Liver (tissue), 8 donors: ENCODE measurements at regions not wholly inside any gene's neighbourhood (a gene's known extent, or its start where the extent isn't known, plus 50 kb on each side); places are given as distances from the start of the nearest gene placed in this dataset.

Experiments used
- DNase-seq: peaks from one replicate; pipeline ENCODE4 v3.0.0-alpha.2; 2017; ENCODE audit warnings: low spot score
- H3K27ac ChIP-seq, 2 donors: one replicate each; pipeline ENCODE4 v1.7.0; 2013; ENCODE audit warnings: inconsistent platforms in 2 of 2, low read length in 2 of 2, control low read depth in 1 of 2, low read depth in 1 of 2, mild to moderate bottlenecking in 1 of 2
- H3K27me3 ChIP-seq, 4 donors: one replicate each; pipeline versions ENCODE4 v1.6.1 to v1.7.0; 2013; ENCODE audit warnings: low read length in 3 of 4, inconsistent platforms in 1 of 4, mild to moderate bottlenecking in 1 of 4, moderate library complexity in 1 of 4; ENCODE audit not compliant: control insufficient read depth in 4 of 4, insufficient read depth in 4 of 4
- H3K36me3 ChIP-seq, 4 donors: one replicate each; pipeline versions ENCODE4 v1.6.1 to v1.7.0; 2013; ENCODE audit warnings: low read length in 3 of 4, mild to moderate bottlenecking in 3 of 4, low read depth in 1 of 4, moderate library complexity in 1 of 4; ENCODE audit not compliant: control insufficient read depth in 4 of 4, insufficient read depth in 3 of 4
- H3K4me1 ChIP-seq, 4 donors: one replicate each; pipeline versions ENCODE4 v1.6.1 to v1.7.0; 2013; ENCODE audit warnings: low read length in 3 of 4, mild to moderate bottlenecking in 3 of 4, moderate library complexity in 1 of 4; ENCODE audit not compliant: control insufficient read depth in 4 of 4, insufficient read depth in 4 of 4
- H3K4me3 ChIP-seq, 3 donors: one replicate each; pipeline versions ENCODE4 v1.6.1 to v1.7.0; 2013; ENCODE audit warnings: low read length in 3 of 3, control low read depth in 1 of 3, low read depth in 1 of 3, mild to moderate bottlenecking in 1 of 3
- H3K9ac ChIP-seq, 2 donors: one replicate each; pipeline ENCODE4 v1.7.0; 2013; ENCODE audit warnings: low read length in 2 of 2, mild to moderate bottlenecking in 2 of 2, moderate library complexity in 2 of 2, control low read depth in 1 of 2, low read depth in 1 of 2
- H3K9me3 ChIP-seq, 4 donors: one replicate each; pipeline versions ENCODE4 v1.6.1 to v1.7.0; 2013; ENCODE audit warnings: low read length in 3 of 4; ENCODE audit not compliant: control insufficient read depth in 4 of 4
- ATF3 ChIP-seq: IDR thresholded peaks from 2 replicates; pipeline ENCODE4 v1.6.1; 2016; ENCODE audit warnings: antibody characterized with exemption
- CTCF ChIP-seq: fragments of 150-350 bp; IDR thresholded peaks from 2 replicates; pipeline ENCODE4 v1.5.1; 2017; ENCODE audit warnings: improper control_type of control experiment, low read depth, low read length; ENCODE audit not compliant: missing input control
- EGR1 ChIP-seq, 2 donors: IDR thresholded peaks; 2 replicates each; pipeline ENCODE4 v1.6.1; 2016 to 2018; ENCODE audit warnings: antibody characterized with exemption in 2 of 2, low read depth in 2 of 2
- FOXA1 ChIP-seq: IDR thresholded peaks from 2 replicates; pipeline ENCODE4 v1.6.1; 2016; ENCODE audit warnings: antibody characterized with exemption
- FOXA2 ChIP-seq: IDR thresholded peaks from 2 replicates; pipeline ENCODE4 v1.6.1; 2016; ENCODE audit warnings: antibody characterized with exemption
- HNF4A ChIP-seq, 2 donors: conservative IDR thresholded peaks; 2 replicates each; pipeline ENCODE4 v1.6.1; 2016; ENCODE audit warnings: antibody characterized with exemption in 2 of 2, mild to moderate bottlenecking in 2 of 2
- MAX ChIP-seq: IDR thresholded peaks from 2 replicates; pipeline ENCODE4 v1.6.1; 2016; ENCODE audit warnings: antibody characterized with exemption
- RAD21 ChIP-seq, 2 donors: IDR thresholded peaks; 2 replicates each; pipeline ENCODE4 v1.6.1; 2016; ENCODE audit warnings: antibody characterized with exemption in 2 of 2, mild to moderate bottlenecking in 2 of 2
- RXRA ChIP-seq, 2 donors: IDR thresholded peaks; 2 replicates each; pipeline ENCODE4 v1.6.1; 2017 to 2018; ENCODE audit warnings: antibody characterized with exemption in 2 of 2, mild to moderate bottlenecking in 1 of 2
- SP1 ChIP-seq: IDR thresholded peaks from 2 replicates; pipeline ENCODE4 v1.6.1; 2018; ENCODE audit warnings: antibody characterized with exemption, mild to moderate bottlenecking
- TAF1 ChIP-seq: conservative IDR thresholded peaks from 2 replicates; pipeline ENCODE4 v1.6.1; 2016; ENCODE audit warnings: antibody characterized with exemption, mild to moderate bottlenecking
- WGBS: extraction: QIAGEN DNeasy Blood & Tissue Kit; methylation state at CpG from one replicate; pipeline ENCODE4 v1.1.7; 2013; 5-methylcytosine and 5-hydroxymethylcytosine counted together
- TF ChIP-seq, protein P1 (sequence below): IDR thresholded peaks from 2 replicates; pipeline ENCODE4 v1.6.1; 2016; ENCODE audit warnings: antibody characterized with exemption, mild to moderate bottlenecking
- donor health status: healthy.
- donor health status: healthy.
- donor health status: healthy.
- donor health status: healthy.
- donor health status: healthy.

DNA sequence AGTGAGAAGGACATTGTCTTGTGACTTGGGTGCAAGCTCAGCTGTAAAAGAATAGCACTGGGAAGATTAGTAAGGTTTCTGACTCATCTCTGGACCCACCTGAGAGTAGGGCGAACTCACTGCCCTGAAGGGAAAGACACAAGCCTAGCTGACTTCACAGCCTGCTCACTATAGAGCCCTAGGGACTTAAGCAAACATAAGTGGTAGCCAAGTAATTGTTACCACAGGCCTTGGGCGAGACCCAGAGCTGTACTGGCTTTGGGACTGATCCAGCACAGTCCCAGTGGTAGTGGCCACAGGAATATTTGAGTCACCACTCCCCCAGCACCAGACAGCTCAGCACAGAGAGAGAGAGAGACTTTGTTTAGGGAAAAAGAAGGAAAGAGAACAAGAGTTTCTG, 429.9 kb downstream of the TBL1XR1 start:
- Histone ChIP-seq H3K4me3 (no peak overlapping the region), H3K4me1 (no peaks in the 10 kb centered on the region), H3K27me3 (no peaks in the 10 kb centered on the region), H3K36me3 (no peaks in the 10 kb centered on the region), H3K27ac (no peak overlapping the region), H3K9ac (no peak overlapping the region), H3K9me3 (peaks cover 0 to 17% (median 4%) of the 10 kb centered on the region in 4 donors)
- WGBS: 60% methylated on average over 2 of the region's 2 CpGs
- no peak for TF ChIP-seq FOXA1
- TF ChIP-seq, protein P1, sequence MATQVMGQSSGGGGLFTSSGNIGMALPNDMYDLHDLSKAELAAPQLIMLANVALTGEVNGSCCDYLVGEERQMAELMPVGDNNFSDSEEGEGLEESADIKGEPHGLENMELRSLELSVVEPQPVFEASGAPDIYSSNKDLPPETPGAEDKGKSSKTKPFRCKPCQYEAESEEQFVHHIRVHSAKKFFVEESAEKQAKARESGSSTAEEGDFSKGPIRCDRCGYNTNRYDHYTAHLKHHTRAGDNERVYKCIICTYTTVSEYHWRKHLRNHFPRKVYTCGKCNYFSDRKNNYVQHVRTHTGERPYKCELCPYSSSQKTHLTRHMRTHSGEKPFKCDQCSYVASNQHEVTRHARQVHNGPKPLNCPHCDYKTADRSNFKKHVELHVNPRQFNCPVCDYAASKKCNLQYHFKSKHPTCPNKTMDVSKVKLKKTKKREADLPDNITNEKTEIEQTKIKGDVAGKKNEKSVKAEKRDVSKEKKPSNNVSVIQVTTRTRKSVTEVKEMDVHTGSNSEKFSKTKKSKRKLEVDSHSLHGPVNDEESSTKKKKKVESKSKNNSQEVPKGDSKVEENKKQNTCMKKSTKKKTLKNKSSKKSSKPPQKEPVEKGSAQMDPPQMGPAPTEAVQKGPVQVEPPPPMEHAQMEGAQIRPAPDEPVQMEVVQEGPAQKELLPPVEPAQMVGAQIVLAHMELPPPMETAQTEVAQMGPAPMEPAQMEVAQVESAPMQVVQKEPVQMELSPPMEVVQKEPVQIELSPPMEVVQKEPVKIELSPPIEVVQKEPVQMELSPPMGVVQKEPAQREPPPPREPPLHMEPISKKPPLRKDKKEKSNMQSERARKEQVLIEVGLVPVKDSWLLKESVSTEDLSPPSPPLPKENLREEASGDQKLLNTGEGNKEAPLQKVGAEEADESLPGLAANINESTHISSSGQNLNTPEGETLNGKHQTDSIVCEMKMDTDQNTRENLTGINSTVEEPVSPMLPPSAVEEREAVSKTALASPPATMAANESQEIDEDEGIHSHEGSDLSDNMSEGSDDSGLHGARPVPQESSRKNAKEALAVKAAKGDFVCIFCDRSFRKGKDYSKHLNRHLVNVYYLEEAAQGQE: no peak
- no peak for TF ChIP-seq CTCF
- TF ChIP-seq SP1: no peak
- TF ChIP-seq EGR1 (IDR thresholded peaks at IDR 0.05; ENCODE audit: low read depth in 2 of 2): no peak
- TF ChIP-seq FOXA2: no peak
- no peak for TF ChIP-seq HNF4A (conservative IDR thresholded peaks at IDR 0.05)
- no peak for TF ChIP-seq MAX
- no peak for DNase-seq

DNA sequence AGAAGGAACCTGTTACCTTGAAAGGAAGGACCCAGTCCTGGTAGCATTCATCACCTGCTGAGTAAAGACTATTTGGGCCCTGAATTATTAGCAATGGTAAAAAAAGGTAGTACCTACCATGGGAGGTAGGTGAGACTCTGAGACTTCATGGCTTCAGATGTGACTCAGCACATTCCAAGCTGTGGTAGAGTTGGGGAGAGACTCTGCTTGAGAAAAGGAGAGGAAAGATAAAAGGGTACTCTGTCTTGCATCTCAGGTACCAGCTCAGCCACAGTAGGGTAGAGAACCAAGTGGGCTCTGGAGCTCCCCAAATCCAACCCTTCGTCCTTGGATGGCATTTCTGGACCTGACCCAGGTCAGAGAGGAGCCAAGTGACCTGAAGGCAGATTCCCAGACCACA, 430.4 kb downstream of the TBL1XR1 start:
- Histone ChIP-seq H3K9ac (no peak overlapping the region), H3K4me1 (no peaks in the 10 kb centered on the region), H3K4me3 (no peak overlapping the region), H3K36me3 (no peaks in the 10 kb centered on the region), H3K27ac (no peak overlapping the region), H3K27me3 (no peaks in the 10 kb centered on the region), H3K9me3 (peaks cover 0 to 17% (median 4%) of the 10 kb centered on the region in 4 donors)
- TF ChIP-seq RXRA (IDR thresholded peaks at IDR 0.05) (no peak), FOXA2 (no peak), TAF1 (no peak), SP1 (no peak), HNF4A (conservative IDR thresholded peaks at IDR 0.05) (no peak), ATF3 (no peak), RAD21 (IDR thresholded peaks at IDR 0.05) (no peak), MAX (no peak)
- TF ChIP-seq, protein P1: no peak
- no peak for DNase-seq
- WGBS: 72% methylated on average over 1 of the region's 1 CpG
